IPS-18a (cell line): ENCODE measurements at regions not wholly inside any gene's neighbourhood (a gene's known extent, or its start where the extent isn't known, plus 50 kb on each side); places are given as distances from the start of the nearest gene placed in this dataset.

ENCODE experiments used
- H3K27ac ChIP-seq: one replicate; pipeline ENCODE4 v1.5.1; 2013; ENCODE audit warnings: low read length
- H3K27me3 ChIP-seq: one replicate; pipeline ENCODE4 v1.6.1; 2013; ENCODE audit warnings: mild to moderate bottlenecking, low read length; ENCODE audit not compliant: control insufficient read depth, insufficient read depth
- H3K36me3 ChIP-seq: one replicate; pipeline ENCODE4 v1.6.1; 2013; ENCODE audit warnings: low read depth, low read length; ENCODE audit not compliant: control insufficient read depth
- H3K4me1 ChIP-seq: one replicate; pipeline ENCODE4 v1.6.1; 2013; ENCODE audit warnings: low read depth, low read length; ENCODE audit not compliant: control insufficient read depth
- H3K4me3 ChIP-seq: one replicate; pipeline ENCODE4 v1.5.1; 2013; ENCODE audit warnings: low read length
- H3K9ac ChIP-seq: one replicate; pipeline ENCODE4 v1.6.1; 2013; ENCODE audit warnings: mild to moderate bottlenecking, low read length, moderate library complexity
- H3K9me3 ChIP-seq: one replicate; pipeline ENCODE4 v1.6.1; 2013; ENCODE audit warnings: low read depth, low read length; ENCODE audit not compliant: control insufficient read depth

GRCh38 chr18:76177160-76177559 lies 317.9 kb downstream of the ZNF516 start:
- Histone ChIP-seq H3K4me1 (no peaks in the 10 kb centered on the region), H3K9ac (no peak overlapping the region), H3K9me3 (no peaks in the 10 kb centered on the region), H3K36me3 (no peaks in the 10 kb centered on the region), H3K27ac (no peak overlapping the region), H3K27me3 (no peaks in the 10 kb centered on the region), H3K4me3 (no peak overlapping the region)

GRCh38 chr18:76174451-76174850 lies 320.6 kb downstream of the ZNF516 start:
- Histone ChIP-seq H3K27me3 (no peaks in the 10 kb centered on the region), H3K9ac (no peak overlapping the region), H3K9me3 (no peaks in the 10 kb centered on the region), H3K4me3 (no peak overlapping the region), H3K27ac (no peak overlapping the region), H3K4me1 (no peaks in the 10 kb centered on the region), H3K36me3 (no peaks in the 10 kb centered on the region)

- no peak overlapping the region for H3K9ac ChIP-seq
- H3K9me3 ChIP-seq, result no peaks in the 10 kb centered on the region
- no peaks in the 10 kb centered on the region for H3K27me3 ChIP-seq
- H3K27ac ChIP-seq, result no peak overlapping the region
- no peak overlapping the region for H3K4me3 ChIP-seq
- no peaks in the 10 kb centered on the region for H3K4me1 ChIP-seq
- no peaks in the 10 kb centered on the region for H3K36me3 ChIP-seq
These were observed 325.3 kb downstream of the ZNF516 start for GRCh38 chr18:76169733-76170132.

- no peak overlapping the region for H3K4me3 ChIP-seq
- H3K9ac ChIP-seq, result no peak overlapping the region
- no peaks in the 10 kb centered on the region for H3K9me3 ChIP-seq
- no peaks in the 10 kb centered on the region for H3K27me3 ChIP-seq
- no peak overlapping the region for H3K27ac ChIP-seq
- no peaks in the 10 kb centered on the region for H3K36me3 ChIP-seq
- no peaks in the 10 kb centered on the region for H3K4me1 ChIP-seq
These were observed 327.0 kb downstream of the ZNF516 start for GRCh38 chr18:76167845-76168621.

DNA sequence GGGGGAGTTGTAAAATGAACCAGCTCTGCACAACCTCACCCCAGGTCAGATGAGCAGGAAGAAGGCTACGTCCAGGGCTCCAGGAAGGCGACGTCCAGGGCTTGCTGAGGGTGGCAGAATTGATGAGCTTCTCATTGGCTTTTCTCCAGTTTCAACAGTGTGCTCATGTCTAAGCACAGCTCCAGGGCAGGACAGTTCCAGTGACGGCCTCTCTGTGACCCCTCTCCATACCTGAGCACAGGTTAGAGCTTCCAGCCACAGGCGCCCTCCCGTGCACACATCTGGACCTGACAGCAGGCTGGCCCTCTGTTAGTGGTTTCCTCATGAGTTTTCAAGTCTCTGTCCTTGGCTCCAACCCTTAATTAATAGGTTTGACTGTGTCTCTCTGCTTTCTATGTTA lies 327.6 kb downstream of the ZNF516 start:
- no peak overlapping the region for H3K4me3 ChIP-seq
- no peaks in the 10 kb centered on the region for H3K27me3 ChIP-seq
- no peaks in the 10 kb centered on the region for H3K36me3 ChIP-seq
- H3K9ac ChIP-seq, result no peak overlapping the region
- H3K4me1 ChIP-seq, result no peaks in the 10 kb centered on the region
- H3K27ac ChIP-seq, result no peak overlapping the region
- no peaks in the 10 kb centered on the region for H3K9me3 ChIP-seq

GRCh38 chr18:76162886-76163285 lies 332.2 kb downstream of the ZNF516 start:
- no peak overlapping the region for H3K9ac ChIP-seq
- H3K4me3 ChIP-seq, result no peak overlapping the region
- no peaks in the 10 kb centered on the region for H3K36me3 ChIP-seq
- no peaks in the 10 kb centered on the region for H3K4me1 ChIP-seq
- no peaks in the 10 kb centered on the region for H3K27me3 ChIP-seq
- H3K27ac ChIP-seq, result no peak overlapping the region
- H3K9me3 ChIP-seq, result no peaks in the 10 kb centered on the region

- no peak overlapping the region for H3K4me3 ChIP-seq
- no peaks in the 10 kb centered on the region for H3K9me3 ChIP-seq
- no peaks in the 10 kb centered on the region for H3K4me1 ChIP-seq
- H3K36me3 ChIP-seq, result no peaks in the 10 kb centered on the region
- H3K27me3 ChIP-seq, result no peaks in the 10 kb centered on the region
- no peak overlapping the region for H3K9ac ChIP-seq
- no peak overlapping the region for H3K27ac ChIP-seq
These were observed 333.1 kb downstream of the ZNF516 start for GRCh38 chr18:76161983-76162382.

DNA sequence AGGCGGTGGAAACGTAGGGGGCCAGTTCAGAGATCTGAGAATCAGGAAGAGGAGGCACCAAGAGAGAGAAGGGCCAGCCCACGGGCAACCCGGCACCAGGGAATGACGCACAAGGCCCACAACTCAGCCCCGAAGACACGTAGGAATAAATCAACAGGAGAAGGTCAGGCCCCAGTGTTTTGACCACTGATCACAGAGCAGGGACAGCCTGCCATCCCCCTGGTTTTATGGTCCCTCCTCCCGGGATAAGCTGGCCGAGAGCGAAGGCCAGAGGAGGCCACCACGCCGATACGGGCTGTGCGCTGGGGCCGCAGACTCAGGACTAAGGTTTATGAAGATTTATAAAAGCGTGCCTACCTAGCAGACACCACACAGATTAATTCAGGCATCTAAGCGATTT lies 341.4 kb downstream of the ZNF516 start:
- no peak overlapping the region for H3K9ac ChIP-seq
- no peaks in the 10 kb centered on the region for H3K36me3 ChIP-seq
- no peaks in the 10 kb centered on the region for H3K9me3 ChIP-seq
- H3K4me1 ChIP-seq, result peaks cover 6% of the 10 kb centered on the region
- H3K4me3 ChIP-seq, result no peak overlapping the region
- H3K27me3 ChIP-seq, result no peaks in the 10 kb centered on the region
- no peak overlapping the region for H3K27ac ChIP-seq

DNA sequence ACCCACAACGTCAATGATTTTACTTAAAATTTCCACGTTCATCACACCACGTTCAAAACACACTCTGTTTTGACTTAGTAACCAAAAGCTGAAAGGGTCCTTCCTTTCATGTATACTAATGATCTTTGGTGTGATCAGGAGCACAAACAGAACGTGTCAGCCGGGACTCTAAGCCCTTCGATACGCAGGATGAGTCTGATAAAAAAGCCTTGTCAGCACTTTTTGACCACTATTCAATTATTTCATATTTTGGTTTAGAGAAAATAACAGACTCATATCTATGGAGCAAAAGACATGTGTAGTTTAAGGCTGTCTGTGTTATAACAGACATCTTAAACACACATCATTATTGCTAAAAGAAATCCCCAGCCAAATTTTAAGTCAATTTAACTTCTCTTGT lies 345.3 kb downstream of the ZNF516 start:
- Histone ChIP-seq H3K4me3 (no peak overlapping the region), H3K9me3 (no peaks in the 10 kb centered on the region), H3K27ac (no peak overlapping the region), H3K27me3 (no peaks in the 10 kb centered on the region), H3K9ac (no peak overlapping the region), H3K36me3 (no peaks in the 10 kb centered on the region), H3K4me1 (peaks cover 24% of the 10 kb centered on the region)

DNA sequence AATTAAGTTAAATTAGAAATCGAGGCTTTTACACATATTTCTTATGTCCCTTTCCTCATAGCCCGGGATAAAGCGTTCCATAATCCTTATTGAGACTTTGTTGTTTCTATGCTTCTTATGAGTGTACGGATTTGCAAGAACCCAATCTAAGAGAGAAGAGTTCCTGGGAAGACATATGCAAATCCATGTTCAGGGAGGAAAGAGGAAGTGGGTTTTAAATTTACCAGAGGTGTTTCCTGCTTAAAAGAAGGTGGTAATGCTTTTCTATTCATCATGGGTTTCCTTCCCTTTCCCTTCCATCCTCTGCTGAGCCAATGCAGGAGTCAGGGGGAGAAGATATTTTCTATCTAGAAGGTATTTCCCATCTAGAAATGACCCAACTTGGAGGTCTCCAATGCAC lies 345.8 kb downstream of the ZNF516 start:
- Histone ChIP-seq H3K9ac (no peak overlapping the region), H3K36me3 (no peaks in the 10 kb centered on the region), H3K27ac (no peak overlapping the region), H3K9me3 (no peaks in the 10 kb centered on the region), H3K4me1 (peaks cover 24% of the 10 kb centered on the region), H3K27me3 (no peaks in the 10 kb centered on the region), H3K4me3 (no peak overlapping the region)

- peaks cover 24% of the 10 kb centered on the region for H3K4me1 ChIP-seq
- H3K9me3 ChIP-seq, result no peaks in the 10 kb centered on the region
- no peaks in the 10 kb centered on the region for H3K27me3 ChIP-seq
- H3K36me3 ChIP-seq, result no peaks in the 10 kb centered on the region
- H3K4me3 ChIP-seq, result no peak overlapping the region
- no peak overlapping the region for H3K27ac ChIP-seq
- H3K9ac ChIP-seq, result no peak overlapping the region
These were observed 349.3 kb downstream of the ZNF516 start for GRCh38 chr18:76145521-76146376.

GRCh38 chr18:76144844-76145243 lies 350.2 kb downstream of the ZNF516 start:
- Histone ChIP-seq H3K36me3 (no peaks in the 10 kb centered on the region), H3K9me3 (no peaks in the 10 kb centered on the region), H3K27ac (no peak overlapping the region), H3K9ac (no peak overlapping the region), H3K27me3 (no peaks in the 10 kb centered on the region), H3K4me3 (no peak overlapping the region), H3K4me1 (peaks cover 18% of the 10 kb centered on the region)
